GM23338 (cell line): ENCODE measurements at regions not wholly inside any gene's neighbourhood (a gene's known extent, or its start where the extent isn't known, plus 50 kb on each side); places are given as distances from the start of the nearest gene placed in this dataset.
A peak's percentile ranks its signal among the peaks of the same experiment; 100 is the strongest.

Experiments used
- ATAC-seq: fragments of 200-7000 bp; cut with Tn5 transposase; 3 replicates; pipeline ENCODE4 v1.9.1; 2020
- DNase-seq: peaks from one replicate; pipeline ENCODE4 v3.0.0-alpha.2; 2015; ENCODE audit warnings: low spot score
- H2AFZ ChIP-seq: fragments of 200-600 bp; sonication (generic); 2 replicates; pipeline ENCODE4 v1.8.0; 2016; ENCODE audit warnings: antibody characterized with exemption, mild to moderate bottlenecking, moderate library complexity
- H3F3A ChIP-seq: fragments of 200-600 bp; sonication (generic); replicated peaks from 2 replicates; pipeline ENCODE4 v1.8.0; 2017; ENCODE audit warnings: antibody characterized with exemption, mixed run types, low read depth
- H3K27ac ChIP-seq: fragments of 200-600 bp; sonication (generic); 2 replicates; pipeline ENCODE4 v1.6.1; 2016; ENCODE audit warnings: low read depth
- H3K27me3 ChIP-seq: fragments of 200-600 bp; sonication (generic); 2 replicates; pipeline ENCODE4 v1.8.0; 2016; ENCODE audit warnings: mild to moderate bottlenecking, mixed run types, moderate library complexity; ENCODE audit not compliant: insufficient read depth
- H3K36me3 ChIP-seq: fragments of 200-600 bp; sonication (generic); 2 replicates; pipeline ENCODE4 v1.8.0; 2016; ENCODE audit warnings: mild to moderate bottlenecking; ENCODE audit not compliant: insufficient read depth
- H3K4me1 ChIP-seq: fragments of 200-600 bp; sonication (generic); 2 replicates; pipeline ENCODE4 v1.8.0; 2016; ENCODE audit warnings: mild to moderate bottlenecking, moderate library complexity; ENCODE audit not compliant: insufficient read depth
- H3K4me2 ChIP-seq: fragments of 200-600 bp; sonication (generic); 2 replicates; pipeline ENCODE4 v1.7.1; 2017; ENCODE audit warnings: mixed run types
- H3K4me3 ChIP-seq: fragments of 200-600 bp; sonication (generic); 2 replicates; pipeline ENCODE4 v1.6.1; 2016; ENCODE audit warnings: mixed run types
- H3K79me2 ChIP-seq: fragments of 200-600 bp; sonication (generic); replicated peaks from 2 replicates; pipeline ENCODE4 v1.8.0; 2017; ENCODE audit warnings: mild to moderate bottlenecking; ENCODE audit not compliant: insufficient read depth
- H3K9me2 ChIP-seq: fragments of 200-600 bp; sonication (generic); 2 replicates; pipeline ENCODE4 v1.8.0; 2017; ENCODE audit not compliant: insufficient read depth
- H4K20me1 ChIP-seq: fragments of 200-600 bp; sonication (generic); replicated peaks from 2 replicates; pipeline ENCODE4 v1.8.0; 2017; ENCODE audit warnings: mild to moderate bottlenecking; ENCODE audit not compliant: insufficient read depth
- H3K27ac Mint-ChIP-seq: 2 replicates; pipeline ENCODE4 v1.8.0; 2020; ENCODE audit warnings: inconsistent platforms, mild to moderate bottlenecking, moderate library complexity, mixed read lengths
- H3K27me3 Mint-ChIP-seq: 3 replicates; pipeline ENCODE4 v1.8.0; 2022; ENCODE audit warnings: low read depth, mild to moderate bottlenecking, moderate library complexity, mixed read lengths, inconsistent platforms; ENCODE audit not compliant: insufficient read depth, poor library complexity
- H3K36me3 Mint-ChIP-seq: 3 replicates; pipeline ENCODE4 v1.8.0; 2021; ENCODE audit warnings: low read depth, mild to moderate bottlenecking, inconsistent platforms, moderate library complexity, mixed read lengths
- H3K4me1 Mint-ChIP-seq: 3 replicates; pipeline ENCODE4 v1.8.0; 2020; ENCODE audit warnings: mild to moderate bottlenecking, inconsistent platforms, mixed read lengths
- H3K4me3 Mint-ChIP-seq: 3 replicates; pipeline ENCODE4 v1.8.0; 2021; ENCODE audit warnings: moderate library complexity, mild to moderate bottlenecking, inconsistent platforms, mixed read lengths
- H3K9me3 Mint-ChIP-seq: 3 replicates; pipeline ENCODE4 v1.8.0; 2020; ENCODE audit warnings: moderate library complexity, mild to moderate bottlenecking, inconsistent platforms, mixed read lengths
- CREB1 ChIP-seq: fragments of 250-450 bp; sonication (Bioruptor Pico); IDR thresholded peaks from 2 replicates; pipeline ENCODE4 v1.5.0; 2020; ENCODE audit warnings: low read depth, mild to moderate bottlenecking, moderate library complexity
- ETS1 ChIP-seq: IDR thresholded peaks from 2 replicates; pipeline ENCODE4 v1.6.1; 2016; ENCODE audit warnings: antibody characterized with exemption
- EZH2 ChIP-seq: fragments of 200-600 bp; sonication (generic); IDR thresholded peaks from one replicate; pipeline ENCODE4 v1.8.0; 2017; ENCODE audit warnings: antibody characterized with exemption, mild to moderate bottlenecking, low read depth; ENCODE audit not compliant: unreplicated experiment
- JUNB ChIP-seq: IDR thresholded peaks from one replicate; pipeline ENCODE4 v1.6.1; 2016; ENCODE audit warnings: antibody characterized with exemption; ENCODE audit not compliant: unreplicated experiment
- NANOG ChIP-seq: IDR thresholded peaks from 2 replicates; pipeline ENCODE4 v1.6.1; 2016; ENCODE audit warnings: antibody characterized with exemption, borderline replicate concordance
- POLR2AphosphoS5 ChIP-seq: IDR thresholded peaks from 2 replicates; pipeline ENCODE4 v1.6.1; 2016; ENCODE audit warnings: antibody characterized with exemption, low read depth
- ZNF114 ChIP-seq: fragments of 250-450 bp; sonication (Bioruptor Pico); IDR thresholded peaks from 2 replicates; pipeline ENCODE4 v1.5.0; 2020; ENCODE audit warnings: mild to moderate bottlenecking, moderate library complexity
- TF ChIP-seq, protein P1 (sequence below): fragments of 250-450 bp; sonication (Bioruptor Pico); IDR thresholded peaks from 2 replicates; pipeline ENCODE4 v1.5.0; 2020; ENCODE audit warnings: mild to moderate bottlenecking, moderate library complexity
- TF ChIP-seq, protein P2 (sequence below): IDR thresholded peaks from one replicate; pipeline ENCODE4 v1.6.1; 2018; ENCODE audit warnings: antibody characterized with exemption; ENCODE audit not compliant: unreplicated experiment

DNA sequence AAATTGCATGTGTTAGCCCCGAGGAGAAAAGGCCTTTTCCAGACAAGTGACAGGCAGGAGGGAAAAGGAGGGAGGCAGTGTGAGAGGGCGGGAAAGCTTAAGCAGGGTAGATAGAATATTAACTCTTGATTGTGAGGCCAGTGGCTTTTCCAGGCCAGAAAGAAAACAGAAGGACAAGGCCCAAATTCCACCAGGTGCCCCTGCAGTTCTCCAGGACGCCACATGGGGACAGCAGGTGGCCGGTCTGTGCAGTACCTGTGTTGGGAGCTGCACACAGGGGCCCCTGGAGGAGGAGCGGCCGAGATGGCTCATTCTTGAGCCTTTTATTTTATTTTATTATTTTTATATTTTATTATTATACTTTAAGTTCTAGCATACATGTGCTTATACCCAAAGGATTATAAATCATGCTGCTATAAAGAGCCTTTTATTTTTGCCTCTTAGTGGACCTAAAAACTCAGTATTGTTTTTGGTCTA, 141.3 kb upstream of the KLF14 start (continued):
- TF ChIP-seq, protein P1, sequence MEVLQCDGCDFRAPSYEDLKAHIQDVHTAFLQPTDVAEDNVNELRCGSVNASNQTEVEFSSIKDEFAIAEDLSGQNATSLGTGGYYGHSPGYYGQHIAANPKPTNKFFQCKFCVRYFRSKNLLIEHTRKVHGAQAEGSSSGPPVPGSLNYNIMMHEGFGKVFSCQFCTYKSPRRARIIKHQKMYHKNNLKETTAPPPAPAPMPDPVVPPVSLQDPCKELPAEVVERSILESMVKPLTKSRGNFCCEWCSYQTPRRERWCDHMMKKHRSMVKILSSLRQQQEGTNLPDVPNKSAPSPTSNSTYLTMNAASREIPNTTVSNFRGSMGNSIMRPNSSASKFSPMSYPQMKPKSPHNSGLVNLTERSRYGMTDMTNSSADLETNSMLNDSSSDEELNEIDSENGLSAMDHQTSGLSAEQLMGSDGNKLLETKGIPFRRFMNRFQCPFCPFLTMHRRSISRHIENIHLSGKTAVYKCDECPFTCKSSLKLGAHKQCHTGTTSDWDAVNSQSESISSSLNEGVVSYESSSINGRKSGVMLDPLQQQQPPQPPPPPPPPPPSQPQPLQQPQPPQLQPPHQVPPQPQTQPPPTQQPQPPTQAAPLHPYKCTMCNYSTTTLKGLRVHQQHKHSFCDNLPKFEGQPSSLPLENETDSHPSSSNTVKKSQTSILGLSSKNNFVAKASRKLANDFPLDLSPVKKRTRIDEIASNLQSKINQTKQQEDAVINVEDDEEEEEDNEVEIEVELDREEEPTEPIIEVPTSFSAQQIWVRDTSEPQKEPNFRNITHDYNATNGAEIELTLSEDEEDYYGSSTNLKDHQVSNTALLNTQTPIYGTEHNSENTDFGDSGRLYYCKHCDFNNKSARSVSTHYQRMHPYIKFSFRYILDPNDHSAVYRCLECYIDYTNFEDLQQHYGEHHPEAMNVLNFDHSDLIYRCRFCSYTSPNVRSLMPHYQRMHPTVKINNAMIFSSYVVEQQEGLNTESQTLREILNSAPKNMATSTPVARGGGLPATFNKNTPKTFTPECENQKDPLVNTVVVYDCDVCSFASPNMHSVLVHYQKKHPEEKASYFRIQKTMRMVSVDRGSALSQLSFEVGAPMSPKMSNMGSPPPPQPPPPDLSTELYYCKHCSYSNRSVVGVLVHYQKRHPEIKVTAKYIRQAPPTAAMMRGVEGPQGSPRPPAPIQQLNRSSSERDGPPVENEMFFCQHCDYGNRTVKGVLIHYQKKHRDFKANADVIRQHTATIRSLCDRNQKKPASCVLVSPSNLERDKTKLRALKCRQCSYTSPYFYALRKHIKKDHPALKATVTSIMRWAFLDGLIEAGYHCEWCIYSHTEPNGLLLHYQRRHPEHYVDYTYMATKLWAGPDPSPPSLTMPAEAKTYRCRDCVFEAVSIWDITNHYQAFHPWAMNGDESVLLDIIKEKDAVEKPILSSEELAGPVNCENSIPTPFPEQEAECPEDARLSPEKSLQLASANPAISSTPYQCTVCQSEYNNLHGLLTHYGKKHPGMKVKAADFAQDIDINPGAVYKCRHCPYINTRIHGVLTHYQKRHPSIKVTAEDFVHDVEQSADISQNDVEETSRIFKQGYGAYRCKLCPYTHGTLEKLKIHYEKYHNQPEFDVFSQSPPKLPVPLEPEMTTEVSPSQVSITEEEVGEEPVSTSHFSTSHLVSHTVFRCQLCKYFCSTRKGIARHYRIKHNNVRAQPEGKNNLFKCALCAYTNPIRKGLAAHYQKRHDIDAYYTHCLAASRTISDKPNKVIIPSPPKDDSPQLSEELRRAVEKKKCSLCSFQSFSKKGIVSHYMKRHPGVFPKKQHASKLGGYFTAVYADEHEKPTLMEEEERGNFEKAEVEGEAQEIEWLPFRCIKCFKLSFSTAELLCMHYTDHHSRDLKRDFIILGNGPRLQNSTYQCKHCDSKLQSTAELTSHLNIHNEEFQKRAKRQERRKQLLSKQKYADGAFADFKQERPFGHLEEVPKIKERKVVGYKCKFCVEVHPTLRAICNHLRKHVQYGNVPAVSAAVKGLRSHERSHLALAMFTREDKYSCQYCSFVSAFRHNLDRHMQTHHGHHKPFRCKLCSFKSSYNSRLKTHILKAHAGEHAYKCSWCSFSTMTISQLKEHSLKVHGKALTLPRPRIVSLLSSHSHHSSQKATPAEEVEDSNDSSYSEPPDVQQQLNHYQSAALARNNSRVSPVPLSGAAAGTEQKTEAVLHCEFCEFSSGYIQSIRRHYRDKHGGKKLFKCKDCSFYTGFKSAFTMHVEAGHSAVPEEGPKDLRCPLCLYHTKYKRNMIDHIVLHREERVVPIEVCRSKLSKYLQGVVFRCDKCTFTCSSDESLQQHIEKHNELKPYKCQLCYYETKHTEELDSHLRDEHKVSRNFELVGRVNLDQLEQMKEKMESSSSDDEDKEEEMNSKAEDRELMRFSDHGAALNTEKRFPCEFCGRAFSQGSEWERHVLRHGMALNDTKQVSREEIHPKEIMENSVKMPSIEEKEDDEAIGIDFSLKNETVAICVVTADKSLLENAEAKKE (CRISPR knock-in tag): no peak

DNA sequence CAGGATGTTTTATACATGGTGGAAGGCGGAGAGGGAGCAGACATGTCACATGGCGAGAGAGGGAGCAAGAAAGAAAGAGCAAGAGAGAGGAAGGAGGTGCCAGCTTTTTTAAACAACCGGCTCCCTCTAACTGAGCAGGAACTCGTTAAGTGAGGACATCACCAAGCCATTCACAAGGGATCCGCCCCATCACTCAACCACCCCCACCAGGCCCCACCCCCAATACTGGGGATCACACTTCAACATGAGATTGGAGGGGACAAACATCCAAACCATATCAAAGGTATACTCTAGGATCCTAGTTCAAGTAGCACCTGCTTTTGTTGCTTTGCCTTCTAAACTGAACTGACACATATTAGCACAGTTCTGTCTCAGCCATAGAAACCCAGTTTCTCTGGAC, 141.9 kb upstream of the KLF14 start:
- Mint-ChIP-seq H3K27ac (no peak overlapping the region; the same call in 1 of the 2 replicates), H3K4me3 (no peak overlapping the region), H3K4me1 (peaks cover 37% of the 10 kb centered on the region), H3K36me3 (no peaks in the 10 kb centered on the region), H3K9me3 (no peaks in the 10 kb centered on the region), H3K27me3 (peaks cover 4% of the 10 kb centered on the region)
- no peaks in the 10 kb centered on the region for H3K9me2 ChIP-seq
- H3K4me3 ChIP-seq: 0 out of 2 replicates have a peak overlapping the region, but pooled peaks have one; percentile 22
- H2AFZ ChIP-seq: no peak overlapping the region
- peak overlapping the region; percentile 80 for H3K27ac ChIP-seq
- no peaks in the 10 kb centered on the region for H3K27me3 ChIP-seq
- ATAC-seq (peak; percentile 55), DNase-seq (peak; percentile 29)
- no peaks in the 10 kb centered on the region; the same call in 1 of the 2 replicates for H4K20me1 ChIP-seq
- peaks cover 27% of the 10 kb centered on the region for H3K4me1 ChIP-seq
- no peaks in the 10 kb centered on the region for H3K36me3 ChIP-seq
- no peaks in the 10 kb centered on the region for H3F3A ChIP-seq
- peak overlapping the region; percentile 50; the same call in 1 of the 2 replicates for H3K4me2 ChIP-seq
- H3K79me2 ChIP-seq: no peaks in the 10 kb centered on the region
- no peak for TF ChIP-seq NANOG
- TF ChIP-seq POLR2AphosphoS5: no peak
- TF ChIP-seq ETS1: no peak
- no peak for TF ChIP-seq CREB1
- no peak for TF ChIP-seq JUNB
- no peak for TF ChIP-seq EZH2
- TF ChIP-seq, protein P2, sequence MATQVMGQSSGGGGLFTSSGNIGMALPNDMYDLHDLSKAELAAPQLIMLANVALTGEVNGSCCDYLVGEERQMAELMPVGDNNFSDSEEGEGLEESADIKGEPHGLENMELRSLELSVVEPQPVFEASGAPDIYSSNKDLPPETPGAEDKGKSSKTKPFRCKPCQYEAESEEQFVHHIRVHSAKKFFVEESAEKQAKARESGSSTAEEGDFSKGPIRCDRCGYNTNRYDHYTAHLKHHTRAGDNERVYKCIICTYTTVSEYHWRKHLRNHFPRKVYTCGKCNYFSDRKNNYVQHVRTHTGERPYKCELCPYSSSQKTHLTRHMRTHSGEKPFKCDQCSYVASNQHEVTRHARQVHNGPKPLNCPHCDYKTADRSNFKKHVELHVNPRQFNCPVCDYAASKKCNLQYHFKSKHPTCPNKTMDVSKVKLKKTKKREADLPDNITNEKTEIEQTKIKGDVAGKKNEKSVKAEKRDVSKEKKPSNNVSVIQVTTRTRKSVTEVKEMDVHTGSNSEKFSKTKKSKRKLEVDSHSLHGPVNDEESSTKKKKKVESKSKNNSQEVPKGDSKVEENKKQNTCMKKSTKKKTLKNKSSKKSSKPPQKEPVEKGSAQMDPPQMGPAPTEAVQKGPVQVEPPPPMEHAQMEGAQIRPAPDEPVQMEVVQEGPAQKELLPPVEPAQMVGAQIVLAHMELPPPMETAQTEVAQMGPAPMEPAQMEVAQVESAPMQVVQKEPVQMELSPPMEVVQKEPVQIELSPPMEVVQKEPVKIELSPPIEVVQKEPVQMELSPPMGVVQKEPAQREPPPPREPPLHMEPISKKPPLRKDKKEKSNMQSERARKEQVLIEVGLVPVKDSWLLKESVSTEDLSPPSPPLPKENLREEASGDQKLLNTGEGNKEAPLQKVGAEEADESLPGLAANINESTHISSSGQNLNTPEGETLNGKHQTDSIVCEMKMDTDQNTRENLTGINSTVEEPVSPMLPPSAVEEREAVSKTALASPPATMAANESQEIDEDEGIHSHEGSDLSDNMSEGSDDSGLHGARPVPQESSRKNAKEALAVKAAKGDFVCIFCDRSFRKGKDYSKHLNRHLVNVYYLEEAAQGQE: no peak
- TF ChIP-seq ZNF114 (CRISPR knock-in tag): no peak
